ENCODE measurements at regions not wholly inside any gene's neighbourhood (a gene's known extent, or its start where the extent isn't known, plus 50 kb on each side); places are given as distances from the start of the nearest gene placed in this dataset.

DNA sequence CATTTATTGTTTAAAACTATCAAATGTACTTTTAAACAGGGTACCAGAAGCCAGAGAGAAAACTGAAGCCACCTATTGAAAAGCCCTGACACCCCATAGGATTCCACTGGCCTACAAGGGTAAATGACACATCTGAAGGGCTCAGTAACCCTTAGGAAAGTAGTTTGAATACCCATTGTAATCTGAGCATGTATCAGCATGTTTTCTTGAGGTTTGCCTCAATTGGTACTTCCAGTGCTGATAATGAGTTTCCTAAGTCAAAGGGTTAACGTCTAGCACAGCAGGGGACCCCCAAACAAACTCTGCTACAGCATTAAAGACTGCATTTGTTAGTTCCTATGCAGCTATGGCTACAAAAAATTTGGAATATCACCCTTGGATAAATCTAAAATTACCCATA, 657.1 kb downstream of the NR2F1-AS1 start:
- H3K79me2 ChIP-seq (ENCODE audit: low read length): no peaks in the 10 kb centered on the region
- H3K27me3 ChIP-seq (ENCODE audit: low read depth, low read length): no peaks in the 10 kb centered on the region
- no peak overlapping the region for H3K9ac ChIP-seq (ENCODE audit: low read length)
- H3K9me3 ChIP-seq (ENCODE audit: insufficient read depth, low read length): no peaks in the 10 kb centered on the region
- no peak overlapping the region for H3K4me2 ChIP-seq (ENCODE audit: low read length)
- no peak overlapping the region for H2AFZ ChIP-seq (ENCODE audit: low read depth, low read length)
- TF ChIP-seq, protein P1, sequence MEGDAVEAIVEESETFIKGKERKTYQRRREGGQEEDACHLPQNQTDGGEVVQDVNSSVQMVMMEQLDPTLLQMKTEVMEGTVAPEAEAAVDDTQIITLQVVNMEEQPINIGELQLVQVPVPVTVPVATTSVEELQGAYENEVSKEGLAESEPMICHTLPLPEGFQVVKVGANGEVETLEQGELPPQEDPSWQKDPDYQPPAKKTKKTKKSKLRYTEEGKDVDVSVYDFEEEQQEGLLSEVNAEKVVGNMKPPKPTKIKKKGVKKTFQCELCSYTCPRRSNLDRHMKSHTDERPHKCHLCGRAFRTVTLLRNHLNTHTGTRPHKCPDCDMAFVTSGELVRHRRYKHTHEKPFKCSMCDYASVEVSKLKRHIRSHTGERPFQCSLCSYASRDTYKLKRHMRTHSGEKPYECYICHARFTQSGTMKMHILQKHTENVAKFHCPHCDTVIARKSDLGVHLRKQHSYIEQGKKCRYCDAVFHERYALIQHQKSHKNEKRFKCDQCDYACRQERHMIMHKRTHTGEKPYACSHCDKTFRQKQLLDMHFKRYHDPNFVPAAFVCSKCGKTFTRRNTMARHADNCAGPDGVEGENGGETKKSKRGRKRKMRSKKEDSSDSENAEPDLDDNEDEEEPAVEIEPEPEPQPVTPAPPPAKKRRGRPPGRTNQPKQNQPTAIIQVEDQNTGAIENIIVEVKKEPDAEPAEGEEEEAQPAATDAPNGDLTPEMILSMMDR (IDR thresholded peaks at IDR 0.05; ENCODE audit: low read depth, low read length): no peak
- TF ChIP-seq EZH2phosphoT487 (IDR thresholded peaks at IDR 0.05; ENCODE audit: low read depth): no peak
- H3K36me3 ChIP-seq (replicated peaks; ENCODE audit: low read depth, low read length): no peaks in the 10 kb centered on the region
- no peaks in the 10 kb centered on the region for H4K20me1 ChIP-seq (ENCODE audit: insufficient read depth, low read length)
- no peak overlapping the region for H3K4me3 ChIP-seq (ENCODE audit: low read length)
- no peaks in the 10 kb centered on the region for H3K4me1 ChIP-seq (ENCODE audit: low read length)
- no peak overlapping the region for H3K27ac ChIP-seq (ENCODE audit: low read length)

- H3K27ac ChIP-seq (ENCODE audit: low read length): no peak overlapping the region
- TF ChIP-seq, protein P1 (IDR thresholded peaks at IDR 0.05; ENCODE audit: low read depth, low read length): no peak
- TF ChIP-seq EZH2phosphoT487 (IDR thresholded peaks at IDR 0.05; ENCODE audit: low read depth): no peak
- H3K9ac ChIP-seq (ENCODE audit: low read length): no peak overlapping the region
- H2AFZ ChIP-seq (ENCODE audit: low read depth, low read length): no peak overlapping the region
- H3K9me3 ChIP-seq (ENCODE audit: insufficient read depth, low read length): no peaks in the 10 kb centered on the region
- H3K27me3 ChIP-seq (ENCODE audit: low read depth, low read length): no peaks in the 10 kb centered on the region
- H3K4me3 ChIP-seq (ENCODE audit: low read length): no peak overlapping the region
- no peaks in the 10 kb centered on the region for H3K79me2 ChIP-seq (ENCODE audit: low read length)
- no peak overlapping the region for H3K4me2 ChIP-seq (ENCODE audit: low read length)
- H3K4me1 ChIP-seq (ENCODE audit: low read length): no peaks in the 10 kb centered on the region
- H4K20me1 ChIP-seq (ENCODE audit: insufficient read depth, low read length): no peaks in the 10 kb centered on the region
- H3K36me3 ChIP-seq (replicated peaks; ENCODE audit: low read depth, low read length): no peaks in the 10 kb centered on the region
Measured at GRCh38 chr5:92922231-92922967, 658.6 kb downstream of the NR2F1-AS1 start.

DNA sequence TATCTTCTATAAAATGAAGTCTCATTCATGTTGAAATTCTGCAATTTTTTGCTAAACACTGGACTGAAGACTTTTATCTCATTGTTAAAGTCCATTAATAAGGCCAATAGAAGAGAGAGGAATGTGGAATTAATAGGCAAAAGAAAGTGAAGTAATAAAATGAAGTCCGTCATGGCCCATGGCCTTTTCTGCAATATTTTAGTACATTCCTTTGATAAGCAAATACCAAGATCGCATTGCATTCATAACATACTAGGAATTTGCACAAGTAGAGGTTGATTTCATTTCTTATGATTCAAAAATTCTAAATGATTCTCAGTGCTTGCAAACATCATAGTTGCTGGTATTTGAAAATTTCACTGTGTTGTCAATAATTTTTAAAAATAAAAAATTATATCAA, 664.0 kb downstream of the NR2F1-AS1 start:
- Histone ChIP-seq H3K27me3 (ENCODE audit: low read depth, low read length) (no peaks in the 10 kb centered on the region), H3K4me2 (ENCODE audit: low read length) (no peak overlapping the region), H3K9me3 (ENCODE audit: insufficient read depth, low read length) (no peaks in the 10 kb centered on the region), H3K9ac (ENCODE audit: low read length) (no peak overlapping the region), H2AFZ (ENCODE audit: low read depth, low read length) (no peak overlapping the region), H3K79me2 (ENCODE audit: low read length) (no peaks in the 10 kb centered on the region), H4K20me1 (ENCODE audit: insufficient read depth, low read length) (no peaks in the 10 kb centered on the region), H3K4me1 (ENCODE audit: low read length) (no peaks in the 10 kb centered on the region), H3K27ac (ENCODE audit: low read length) (no peak overlapping the region), H3K36me3 (replicated peaks; ENCODE audit: low read depth, low read length) (no peaks in the 10 kb centered on the region), H3K4me3 (ENCODE audit: low read length) (no peak overlapping the region)
- no peak for TF ChIP-seq EZH2phosphoT487 (IDR thresholded peaks at IDR 0.05; ENCODE audit: low read depth)
- TF ChIP-seq, protein P1 (IDR thresholded peaks at IDR 0.05; ENCODE audit: low read depth, low read length): no peak

- no peaks in the 10 kb centered on the region for H3K79me2 ChIP-seq (ENCODE audit: low read length)
- H4K20me1 ChIP-seq (ENCODE audit: insufficient read depth, low read length): no peaks in the 10 kb centered on the region
- H3K27me3 ChIP-seq (ENCODE audit: low read depth, low read length): no peaks in the 10 kb centered on the region
- no peak overlapping the region for H3K27ac ChIP-seq (ENCODE audit: low read length)
- no peaks in the 10 kb centered on the region for H3K36me3 ChIP-seq (replicated peaks; ENCODE audit: low read depth, low read length)
- no peak overlapping the region for H3K4me2 ChIP-seq (ENCODE audit: low read length)
- no peaks in the 10 kb centered on the region for H3K4me1 ChIP-seq (ENCODE audit: low read length)
- TF ChIP-seq, protein P1 (IDR thresholded peaks at IDR 0.05; ENCODE audit: low read depth, low read length): no peak
- no peak for TF ChIP-seq EZH2phosphoT487 (IDR thresholded peaks at IDR 0.05; ENCODE audit: low read depth)
- H3K4me3 ChIP-seq (ENCODE audit: low read length): no peak overlapping the region
- no peaks in the 10 kb centered on the region for H3K9me3 ChIP-seq (ENCODE audit: insufficient read depth, low read length)
- no peak overlapping the region for H3K9ac ChIP-seq (ENCODE audit: low read length)
- no peak overlapping the region for H2AFZ ChIP-seq (ENCODE audit: low read depth, low read length)
Measured at GRCh38 chr5:92916036-92916435, 665.0 kb downstream of the NR2F1-AS1 start.

All from OCI-LY3 (cell line).